H1 (cell line): ENCODE measurements at regions not wholly inside any gene's neighbourhood (a gene's known extent, or its start where the extent isn't known, plus 50 kb on each side); places are given as distances from the start of the nearest gene placed in this dataset.

ENCODE experiments used
- BCL11A ChIP-seq, 2 experiments: IDR thresholded peaks; one replicate each; pipeline ENCODE4 v1.6.1; 2011; ENCODE audit warnings: low read depth in 2 of 2, low read length in 2 of 2, mild to moderate bottlenecking in 2 of 2
- CEBPB ChIP-seq: IDR thresholded peaks from 2 replicates; pipeline ENCODE4 v1.6.1; 2012; ENCODE audit warnings: low read depth, low read length
- CREB1 ChIP-seq: IDR thresholded peaks from 2 replicates; pipeline ENCODE4 v1.6.1; 2012; ENCODE audit warnings: inconsistent platforms
- JUND ChIP-seq: IDR thresholded peaks from 2 replicates; pipeline ENCODE4 v1.6.1; 2011; ENCODE audit warnings: mild to moderate bottlenecking, improper control_type of control experiment, low read length
- RFX5 ChIP-seq: IDR thresholded peaks from 2 replicates; pipeline ENCODE4 v1.6.1; 2011; ENCODE audit warnings: low read depth, low read length, improper control_type of control experiment, borderline replicate concordance
- RNF2 ChIP-seq: fragments of 200-900, 300-1000 bp; sonication (generic); IDR thresholded peaks from 2 replicates; pipeline ENCODE4 v1.7.1; 2016; ENCODE audit warnings: borderline replicate concordance, low read depth, mild to moderate bottlenecking, antibody characterized with exemption, low read length; ENCODE audit not compliant: poor library complexity, severe bottlenecking; ENCODE audit errors: missing control alignments
- TCF12 ChIP-seq: IDR thresholded peaks from 2 replicates; pipeline ENCODE4 v1.6.1; 2011; ENCODE audit warnings: low read depth, mild to moderate bottlenecking, low read length

GRCh38 chr6:122165014-122165413 is 234.4 kb upstream of the HSF2 start (continued):
- TF ChIP-seq RFX5, result no peak
- no peak for TF ChIP-seq JUND
- no peak for TF ChIP-seq CEBPB
- TF ChIP-seq CREB1, result no peak
- TF ChIP-seq TCF12, result no peak
- no peak for TF ChIP-seq BCL11A (IDR thresholded peaks at IDR 0.05; ENCODE audit: low read depth in 2 of 2, low read length in 2 of 2)
- no peak for TF ChIP-seq RNF2
